ENCODE measurements at regions not wholly inside any gene's neighbourhood (a gene's known extent, or its start where the extent isn't known, plus 50 kb on each side); places are given as distances from the start of the nearest gene placed in this dataset.

DNA sequence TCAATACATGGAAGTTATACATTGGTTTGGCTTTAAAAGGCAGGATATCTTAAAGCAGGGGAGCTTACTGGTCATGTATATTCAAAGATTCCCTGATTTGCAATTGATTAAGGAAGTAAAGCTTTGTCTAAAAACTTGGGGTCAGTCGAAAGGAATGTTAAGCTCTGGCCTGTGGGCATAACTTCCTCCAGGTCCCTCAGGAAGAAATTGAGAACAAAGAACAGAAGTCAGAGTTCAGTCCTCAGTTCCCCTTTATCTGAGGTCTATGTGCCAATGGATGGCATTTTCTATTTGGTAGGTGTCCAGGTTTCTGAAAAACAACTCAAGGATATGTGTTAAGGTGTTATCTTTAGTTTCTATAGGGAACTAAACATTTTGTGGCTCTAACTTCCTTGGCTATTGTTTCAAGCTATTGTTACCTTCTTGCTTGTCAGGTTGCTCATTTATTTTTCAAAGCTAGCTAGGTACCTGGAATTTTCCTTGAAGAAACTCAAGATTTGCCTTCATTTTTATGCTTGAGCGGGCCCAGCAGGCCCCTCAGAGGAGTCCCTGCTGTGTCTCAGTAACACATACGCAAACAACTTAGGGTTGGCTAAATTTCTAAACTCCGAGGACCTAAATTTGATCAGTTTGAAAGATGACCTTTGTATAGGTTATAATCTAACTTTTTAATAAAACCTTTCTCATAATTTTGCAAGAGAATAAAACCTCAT is 135.0 kb upstream of the UBE2E2 start:
- H4K5ac ChIP-seq (ENCODE audit: insufficient read length, low read depth, low read length): no peak overlapping the region
- peaks cover 31 to 41% of the 10 kb centered on the region in 2 experiments for H3K4me1 Mint-ChIP-seq
- H3T11ph ChIP-seq (ENCODE audit: low read length): no peak overlapping the region
- no peak overlapping the region for H3K9ac ChIP-seq (ENCODE audit: extremely low read depth, insufficient read length, low read length)
- H3K9me3 ChIP-seq (ENCODE audit: control insufficient read depth, low read depth, low read length): no peaks in the 10 kb centered on the region
- H2BK5ac ChIP-seq (ENCODE audit: insufficient read length, low read length): no peak overlapping the region
- no peak for DNase-seq
- H3K36me3 Mint-ChIP-seq (ENCODE audit: insufficient read depth in 1 of 3, low read depth in 3 of 3): no peaks in the 10 kb centered on the region
- no peak overlapping the region for H3K4me2 ChIP-seq (ENCODE audit: insufficient read depth, insufficient read length, low read length)
- H3K9me3 Mint-ChIP-seq: no peaks in the 10 kb centered on the region; a peak in 1 of 5 replicates
- no peak overlapping the region for H4K91ac ChIP-seq (ENCODE audit: insufficient read length, low read depth, low read length)
- no peak overlapping the region for H3K23ac ChIP-seq (ENCODE audit: insufficient read length, low read depth, low read length)
- peaks cover 2% of the 10 kb centered on the region for H3K27me3 Mint-ChIP-seq (ENCODE audit: low read depth)
- H3K4me3 Mint-ChIP-seq: 0 out of 5 replicates have a peak overlapping the region, but pooled peaks have one; percentile 0 to 7
- no peak overlapping the region for H3K18ac ChIP-seq (ENCODE audit: insufficient read length, low read depth, low read length)
- no peaks in the 10 kb centered on the region for H3K79me1 ChIP-seq (ENCODE audit: insufficient read depth, low read depth, low read length, poor library complexity, severe bottlenecking)
- H2AK5ac ChIP-seq (ENCODE audit: insufficient read length, low read length): no peak overlapping the region
- H3K27me3 ChIP-seq (ENCODE audit: insufficient read depth, low read length): peaks cover 3% of the 10 kb centered on the region; the same call in 1 of the 2 replicates
- H3K27ac ChIP-seq (ENCODE audit: insufficient read length, low read depth, low read length): no peak overlapping the region
- no CpG with 5 or more reads among the region's 4 CpGs for WGBS (ENCODE audit: extremely low coverage, insufficient read length, low lambda C conversion rate)
- H3K23me2 ChIP-seq (ENCODE audit: insufficient read length, low read depth, low read length, poor library complexity, severe bottlenecking): no peaks in the 10 kb centered on the region
- no peak overlapping the region for H2BK12ac ChIP-seq (ENCODE audit: insufficient read length, low read depth, low read length)
- H3K4ac ChIP-seq (ENCODE audit: low read depth, low read length): no peak overlapping the region
- H2BK15ac ChIP-seq (ENCODE audit: low read depth, low read length): no peak overlapping the region
- no peak overlapping the region for H3K56ac ChIP-seq (ENCODE audit: insufficient read length, low read depth, low read length)
- no peaks in the 10 kb centered on the region for H4K20me1 ChIP-seq (ENCODE audit: control insufficient read depth, insufficient read depth, insufficient read length)
- H3K14ac ChIP-seq (ENCODE audit: insufficient read depth, low read length): no peak overlapping the region
- no peak overlapping the region for H2BK20ac ChIP-seq (ENCODE audit: low read depth, low read length, poor library complexity, severe bottlenecking)
- H3K4me1 ChIP-seq (ENCODE audit: insufficient read depth, low read length): peaks cover 4% of the 10 kb centered on the region; the same call in 1 of the 2 replicates
- H2BK120ac ChIP-seq (ENCODE audit: low read depth, low read length, poor library complexity, severe bottlenecking): no peak overlapping the region
- TF ChIP-seq CTCF (conservative IDR thresholded peaks at IDR 0.05): no peak
- peak overlapping the region; percentile 4 to 93 (median 62) for H3K27ac Mint-ChIP-seq
- no peaks in the 10 kb centered on the region for H3K79me2 ChIP-seq (ENCODE audit: insufficient read depth, low read length)
- no peak overlapping the region for H4K8ac ChIP-seq (replicated peaks; ENCODE audit: insufficient read length, low read depth, low read length)
- no peak overlapping the region for H2AFZ ChIP-seq (ENCODE audit: low read length)
